Loucy (cell line): ENCODE measurements at regions not wholly inside any gene's neighbourhood (a gene's known extent, or its start where the extent isn't known, plus 50 kb on each side); places are given as distances from the start of the nearest gene placed in this dataset.

ENCODE experiments used
- H2AFZ ChIP-seq: fragments of 200-600 bp; sonication (generic); 2 replicates; pipeline ENCODE4 v1.6.0; 2016; ENCODE audit warnings: antibody characterized with exemption, mild to moderate bottlenecking, low read length, moderate library complexity
- H3F3A ChIP-seq: fragments of 200-600 bp; 2 replicates; pipeline ENCODE4 v1.6.0; 2016; ENCODE audit warnings: antibody characterized with exemption, low read depth, mild to moderate bottlenecking
- H3K27me3 ChIP-seq: fragments of 200-600 bp; sonication (generic); 2 replicates; pipeline ENCODE4 v1.6.1; 2014; ENCODE audit warnings: low read length, mild to moderate bottlenecking; ENCODE audit not compliant: insufficient read depth, poor library complexity, severe bottlenecking
- H3K36me3 ChIP-seq: fragments of 200-600 bp; sonication (generic); 2 replicates; pipeline ENCODE4 v1.6.1; 2016; ENCODE audit warnings: low read length; ENCODE audit not compliant: insufficient read depth
- H3K4me1 ChIP-seq: fragments of 200-600 bp; sonication (generic); 2 replicates; pipeline ENCODE4 v1.5.1; 2014; ENCODE audit warnings: low read length, mild to moderate bottlenecking; ENCODE audit not compliant: insufficient read depth, poor library complexity, severe bottlenecking
- H3K4me2 ChIP-seq: fragments of 200-600 bp; sonication (generic); 2 replicates; pipeline ENCODE4 v1.6.0; 2014; ENCODE audit warnings: antibody characterized with exemption, low read length, low read depth, mild to moderate bottlenecking; ENCODE audit not compliant: poor library complexity, severe bottlenecking
- H3K4me3 ChIP-seq: fragments of 200-600 bp; sonication (generic); 2 replicates; pipeline ENCODE4 v1.5.1; 2014; ENCODE audit warnings: low read length, mild to moderate bottlenecking, mixed read lengths; ENCODE audit not compliant: poor library complexity, severe bottlenecking
- H3K79me2 ChIP-seq: fragments of 200-600 bp; sonication (generic); 2 replicates; pipeline ENCODE4 v1.6.1; 2014; ENCODE audit warnings: low read length; ENCODE audit not compliant: insufficient read depth
- H3K9ac ChIP-seq: fragments of 200-600 bp; sonication (generic); 2 replicates; pipeline ENCODE4 v1.6.0; 2014; ENCODE audit warnings: mild to moderate bottlenecking, low read depth, low read length, moderate library complexity; ENCODE audit not compliant: poor library complexity, severe bottlenecking
- H3K9me2 ChIP-seq: fragments of 200-600 bp; sonication (generic); replicated peaks from 2 replicates; pipeline ENCODE4 v1.6.1; 2016; ENCODE audit warnings: low read depth, low read length, mixed read lengths
- H3K9me3 ChIP-seq: fragments of 200-600 bp; sonication (generic); 2 replicates; pipeline ENCODE4 v1.6.1; 2014; ENCODE audit warnings: mild to moderate bottlenecking, antibody characterized with exemption, low read length, low read depth; ENCODE audit not compliant: insufficient read depth
- H4K20me1 ChIP-seq: fragments of 200-600 bp; sonication (generic); 2 replicates; pipeline ENCODE4 v1.6.0; 2014; ENCODE audit warnings: antibody characterized with exemption, low read length, mild to moderate bottlenecking; ENCODE audit not compliant: insufficient read depth, poor library complexity, severe bottlenecking
- CTCF ChIP-seq: fragments of 200-600 bp; sonication (generic); conservative IDR thresholded peaks from 2 replicates; pipeline ENCODE4 v1.5.1; 2014; ENCODE audit warnings: mild to moderate bottlenecking, antibody characterized with exemption, low read length
- EZH2phosphoT487 ChIP-seq: fragments of 200-600 bp; IDR thresholded peaks from 2 replicates; pipeline ENCODE4 v1.6.1; 2018; ENCODE audit warnings: antibody characterized with exemption, mild to moderate bottlenecking, moderate library complexity, borderline replicate concordance

DNA sequence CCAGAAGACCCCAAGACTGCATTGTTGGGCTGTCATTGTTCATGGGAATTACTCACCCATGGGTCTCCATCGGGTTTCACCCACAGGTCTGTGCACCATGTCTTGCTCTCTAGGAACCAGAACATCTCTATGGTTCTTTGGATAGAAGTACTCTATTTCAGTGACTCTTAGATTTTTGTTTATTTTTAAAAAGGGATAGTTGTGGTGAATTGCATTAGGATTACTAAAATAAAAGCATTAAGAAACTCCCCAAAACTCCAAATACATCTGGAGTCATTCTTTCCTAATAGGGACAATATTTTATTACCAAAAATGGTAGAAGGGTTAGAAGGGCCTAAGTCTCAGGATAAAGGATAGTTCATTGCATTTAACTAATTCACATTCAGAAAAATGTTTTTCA is 166.9 kb upstream of the TNFAIP3 start:
- Histone ChIP-seq H3K36me3 (no peaks in the 10 kb centered on the region), H3K4me3 (no peak overlapping the region), H3K9ac (no peak overlapping the region), H3K4me2 (no peak overlapping the region), H3K79me2 (no peaks in the 10 kb centered on the region), H3F3A (no peaks in the 10 kb centered on the region), H4K20me1 (no peaks in the 10 kb centered on the region), H2AFZ (no peak overlapping the region), H3K9me2 (no peaks in the 10 kb centered on the region), H3K9me3 (no peaks in the 10 kb centered on the region), H3K27me3 (no peaks in the 10 kb centered on the region), H3K4me1 (peaks cover 15% of the 10 kb centered on the region)
- TF ChIP-seq EZH2phosphoT487 (no peak), CTCF (no peak)

GRCh38 chr6:137700751-137701477 is 166.1 kb upstream of the TNFAIP3 start:
- H2AFZ ChIP-seq: no peak overlapping the region
- no peaks in the 10 kb centered on the region for H3K36me3 ChIP-seq
- H3F3A ChIP-seq: no peaks in the 10 kb centered on the region
- no peak overlapping the region for H3K9ac ChIP-seq
- no peaks in the 10 kb centered on the region for H4K20me1 ChIP-seq
- H3K9me3 ChIP-seq: no peaks in the 10 kb centered on the region
- H3K4me2 ChIP-seq: no peak overlapping the region
- no peaks in the 10 kb centered on the region for H3K9me2 ChIP-seq
- H3K4me3 ChIP-seq: no peak overlapping the region
- H3K4me1 ChIP-seq: peaks cover 19% of the 10 kb centered on the region
- no peaks in the 10 kb centered on the region for H3K27me3 ChIP-seq
- TF ChIP-seq EZH2phosphoT487: no peak
- no peak for TF ChIP-seq CTCF
- no peaks in the 10 kb centered on the region for H3K79me2 ChIP-seq

- no peak overlapping the region for H2AFZ ChIP-seq
Observed at GRCh38 chr6:137701942-137702341, 165.1 kb upstream of the TNFAIP3 start.

More at GRCh38 chr6:137701942-137702341, 165.1 kb upstream of the TNFAIP3 start:
- TF ChIP-seq EZH2phosphoT487 (no peak), CTCF (no peak)
- Histone ChIP-seq H3K4me3 (no peak overlapping the region), H3K36me3 (no peaks in the 10 kb centered on the region), H3K27me3 (no peaks in the 10 kb centered on the region), H3K9me2 (no peaks in the 10 kb centered on the region), H3K79me2 (no peaks in the 10 kb centered on the region), H3K4me1 (peaks cover 19% of the 10 kb centered on the region), H3K9me3 (no peaks in the 10 kb centered on the region), H4K20me1 (no peaks in the 10 kb centered on the region), H3F3A (no peaks in the 10 kb centered on the region), H3K9ac (no peak overlapping the region), H3K4me2 (no peak overlapping the region)
